KG1 (cell line): ENCODE measurements at regions not wholly inside any gene's neighbourhood (a gene's known extent, or its start where the extent isn't known, plus 50 kb on each side); places are given as distances from the start of the nearest gene placed in this dataset.
"Not testable (repeated sequence)": the region's sequence is repeated elsewhere in the genome, so short reads cannot be mapped to it uniquely, and the experiment has no call there.

ENCODE experiments used
- DNase-seq: peaks from one replicate; lab custom pipeline; 2025; lab: John Stamatoyannopoulos, UW

GRCh38 chr16:65763640-65764305 lies 602.7 kb upstream of the CDH5 start:
- no peak for DNase-seq

GRCh38 chr16:65760874-65761273 lies 605.6 kb upstream of the CDH5 start:
- no peak for DNase-seq

GRCh38 chr16:65758620-65759019 lies 607.9 kb upstream of the CDH5 start:
- no peak for DNase-seq

GRCh38 chr16:65757064-65757463 lies 609.4 kb upstream of the CDH5 start:
- DNase-seq = no peak

GRCh38 chr16:65756163-65756562 lies 610.3 kb upstream of the CDH5 start:
- DNase-seq = no peak

GRCh38 chr16:65754820-65755691 lies 611.4 kb upstream of the CDH5 start:
- no peak for DNase-seq

- no peak for DNase-seq
These were observed 614.0 kb upstream of the CDH5 start for GRCh38 chr16:65752522-65752844.

GRCh38 chr16:65751622-65752521 lies 614.6 kb upstream of the CDH5 start:
- DNase-seq = no peak

- DNase-seq = no peak
These were observed 617.0 kb upstream of the CDH5 start for GRCh38 chr16:65749506-65749905.

- DNase-seq = no peak
These were observed 619.5 kb upstream of the CDH5 start for GRCh38 chr16:65746941-65747340.

- DNase-seq = no peak
These were observed 621.2 kb upstream of the CDH5 start for GRCh38 chr16:65745201-65745708.

GRCh38 chr16:65744401-65744800 lies 622.1 kb upstream of the CDH5 start:
- no peak for DNase-seq

- DNase-seq = no peak
These were observed 621.7 kb upstream of the CDH11 start for GRCh38 chr16:65743558-65743957.

- DNase-seq = no peak
These were observed 618.8 kb upstream of the CDH11 start for GRCh38 chr16:65740711-65741110.

GRCh38 chr16:65739518-65739917 lies 617.7 kb upstream of the CDH11 start:
- DNase-seq = no peak

GRCh38 chr16:65737831-65738230 lies 616.0 kb upstream of the CDH11 start:
- no peak for DNase-seq

- not testable (repeated sequence) for DNase-seq
These were observed 613.8 kb upstream of the CDH11 start for GRCh38 chr16:65735615-65736014.

GRCh38 chr16:65733721-65734120 lies 611.9 kb upstream of the CDH11 start:
- no peak for DNase-seq

- DNase-seq = no peak
These were observed 610.0 kb upstream of the CDH11 start for GRCh38 chr16:65731833-65732232.

GRCh38 chr16:65728652-65729051 lies 606.8 kb upstream of the CDH11 start:
- no peak for DNase-seq

- DNase-seq = no peak
These were observed 606.3 kb upstream of the CDH11 start for GRCh38 chr16:65728167-65728566.

GRCh38 chr16:65727534-65728137 lies 605.8 kb upstream of the CDH11 start:
- DNase-seq = no peak
